ENCODE measurements at regions not wholly inside any gene's neighbourhood (a gene's known extent, or its start where the extent isn't known, plus 50 kb on each side); places are given as distances from the start of the nearest gene placed in this dataset.

GRCh38 chr10:44066527-44067255 lies 318.2 kb downstream of the CXCL12 start:
- Mint-ChIP-seq H3K9me3 (no peaks in the 10 kb centered on the region), H3K36me3 (ENCODE audit: insufficient read depth) (no peaks in the 10 kb centered on the region), H3K27ac (ENCODE audit: low read depth) (no peak overlapping the region), H3K4me3 (no peak overlapping the region), H3K4me1 (no peaks in the 10 kb centered on the region), H3K27me3 (no peaks in the 10 kb centered on the region)
- ATAC-seq (replicated peaks; ENCODE audit: extremely low read depth, poor library complexity, severe bottlenecking) = no peak
- DNase-seq (ENCODE audit: low spot score in 2 of 2) = no peak

GRCh38 chr10:44065788-44066526 lies 318.9 kb downstream of the CXCL12 start:
- no peaks in the 10 kb centered on the region for H3K36me3 Mint-ChIP-seq (ENCODE audit: insufficient read depth)
- no peaks in the 10 kb centered on the region for H3K9me3 Mint-ChIP-seq
- no peak overlapping the region for H3K4me3 Mint-ChIP-seq
- ATAC-seq (replicated peaks; ENCODE audit: extremely low read depth, poor library complexity, severe bottlenecking) = no peak
- H3K27me3 Mint-ChIP-seq = peaks cover 6% of the 10 kb centered on the region
- no peak overlapping the region for H3K27ac Mint-ChIP-seq (ENCODE audit: low read depth)
- no peak for DNase-seq (ENCODE audit: low spot score in 2 of 2)
- H3K4me1 Mint-ChIP-seq = no peaks in the 10 kb centered on the region

- Mint-ChIP-seq H3K36me3 (ENCODE audit: insufficient read depth) (no peaks in the 10 kb centered on the region), H3K4me1 (no peaks in the 10 kb centered on the region), H3K27ac (ENCODE audit: low read depth) (no peak overlapping the region), H3K9me3 (no peaks in the 10 kb centered on the region), H3K4me3 (no peak overlapping the region), H3K27me3 (peaks cover 14% of the 10 kb centered on the region)
- no peak for ATAC-seq (replicated peaks; ENCODE audit: extremely low read depth, poor library complexity, severe bottlenecking)
- DNase-seq (ENCODE audit: low spot score in 2 of 2) = no peak
Measured at GRCh38 chr10:44064987-44065787, 319.7 kb downstream of the CXCL12 start.

- Mint-ChIP-seq H3K4me1 (no peaks in the 10 kb centered on the region), H3K27ac (ENCODE audit: low read depth) (no peak overlapping the region), H3K27me3 (peaks cover 14% of the 10 kb centered on the region), H3K36me3 (ENCODE audit: insufficient read depth) (no peaks in the 10 kb centered on the region), H3K4me3 (no peak overlapping the region), H3K9me3 (no peaks in the 10 kb centered on the region)
- ATAC-seq (replicated peaks; ENCODE audit: extremely low read depth, poor library complexity, severe bottlenecking) (no peak), DNase-seq (ENCODE audit: low spot score in 2 of 2) (no peak)
Measured at GRCh38 chr10:44064317-44064716, 320.6 kb downstream of the CXCL12 start.

DNA sequence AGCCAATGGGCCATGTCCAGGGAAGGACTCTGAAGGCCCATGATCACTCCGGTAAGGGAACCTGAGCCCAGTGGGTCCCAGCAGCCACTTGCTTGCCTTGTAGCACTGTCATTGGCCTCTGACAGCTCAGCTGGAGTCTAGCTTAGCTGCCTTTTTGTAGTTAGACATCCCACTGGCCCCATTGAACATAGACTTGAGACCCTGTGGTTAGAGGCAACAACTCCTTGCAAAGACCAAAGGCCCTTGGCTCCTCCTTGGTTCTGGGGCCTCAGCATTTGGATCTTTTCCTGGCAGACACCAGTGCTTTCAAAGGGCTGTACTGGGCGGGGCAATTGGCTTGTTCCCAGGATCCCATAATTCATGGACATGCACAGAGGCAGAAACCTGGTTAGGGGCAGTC lies 321.2 kb downstream of the CXCL12 start:
- DNase-seq (ENCODE audit: low spot score in 2 of 2) = no peak
- no peak for ATAC-seq (replicated peaks; ENCODE audit: extremely low read depth, poor library complexity, severe bottlenecking)
- Mint-ChIP-seq H3K4me1 (no peaks in the 10 kb centered on the region), H3K9me3 (no peaks in the 10 kb centered on the region), H3K27ac (ENCODE audit: low read depth) (no peak overlapping the region), H3K27me3 (peaks cover 21% of the 10 kb centered on the region), H3K4me3 (no peak overlapping the region), H3K36me3 (ENCODE audit: insufficient read depth) (no peaks in the 10 kb centered on the region)

DNA sequence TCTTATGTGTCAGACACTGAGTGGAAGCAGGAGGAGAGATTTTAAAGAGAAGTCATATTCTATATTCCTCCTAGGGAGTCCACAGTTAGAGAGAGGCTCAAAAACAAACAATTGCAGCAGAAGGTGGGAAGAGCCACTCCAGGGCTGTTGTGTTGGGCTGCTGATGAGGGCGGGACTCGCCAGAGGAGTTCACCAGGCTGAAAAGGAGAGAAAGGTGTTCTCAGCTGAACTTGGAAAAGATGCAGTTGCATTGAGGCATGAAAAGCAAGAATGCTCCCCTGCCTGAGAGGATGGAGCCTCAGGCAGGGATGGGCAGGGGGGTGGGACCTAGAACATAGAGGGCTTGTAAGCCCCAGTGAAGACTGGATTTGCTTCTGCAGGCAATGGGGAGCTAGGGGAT lies 324.2 kb downstream of the CXCL12 start:
- DNase-seq (ENCODE audit: low spot score in 2 of 2) (no peak), ATAC-seq (replicated peaks; ENCODE audit: extremely low read depth, poor library complexity, severe bottlenecking) (no peak)
- H3K4me1 Mint-ChIP-seq = no peaks in the 10 kb centered on the region
- H3K36me3 Mint-ChIP-seq (ENCODE audit: insufficient read depth) = no peaks in the 10 kb centered on the region
- H3K9me3 Mint-ChIP-seq = no peaks in the 10 kb centered on the region
- H3K27ac Mint-ChIP-seq (ENCODE audit: low read depth) = no peak overlapping the region
- peaks cover 50% of the 10 kb centered on the region for H3K27me3 Mint-ChIP-seq
- no peak overlapping the region for H3K4me3 Mint-ChIP-seq

DNA sequence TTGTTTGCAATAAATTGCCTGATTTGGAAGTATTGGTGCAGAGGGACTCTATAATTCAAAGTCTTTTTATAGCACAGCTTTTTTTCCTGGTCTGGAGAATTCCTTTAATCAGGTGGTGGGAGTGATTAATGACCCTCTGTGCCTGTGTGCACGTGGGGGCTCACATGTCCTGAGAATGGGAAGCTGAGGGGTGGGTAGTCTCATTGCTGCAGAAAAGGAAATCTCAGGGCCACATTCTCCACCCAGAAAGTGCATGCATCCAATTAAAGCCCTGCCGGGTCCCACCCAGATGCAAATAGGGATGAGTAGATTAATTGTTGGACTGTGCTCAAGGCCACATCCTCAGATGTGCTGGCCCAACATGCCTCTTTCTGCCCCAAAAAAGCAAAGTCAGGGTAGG lies 324.7 kb downstream of the CXCL12 start:
- Mint-ChIP-seq H3K4me3 (no peak overlapping the region), H3K27me3 (peaks cover 55% of the 10 kb centered on the region), H3K9me3 (no peaks in the 10 kb centered on the region), H3K36me3 (ENCODE audit: insufficient read depth) (no peaks in the 10 kb centered on the region), H3K27ac (ENCODE audit: low read depth) (no peak overlapping the region), H3K4me1 (no peaks in the 10 kb centered on the region)
- DNase-seq (ENCODE audit: low spot score in 2 of 2) (no peak), ATAC-seq (replicated peaks; ENCODE audit: extremely low read depth, poor library complexity, severe bottlenecking) (no peak)

DNA sequence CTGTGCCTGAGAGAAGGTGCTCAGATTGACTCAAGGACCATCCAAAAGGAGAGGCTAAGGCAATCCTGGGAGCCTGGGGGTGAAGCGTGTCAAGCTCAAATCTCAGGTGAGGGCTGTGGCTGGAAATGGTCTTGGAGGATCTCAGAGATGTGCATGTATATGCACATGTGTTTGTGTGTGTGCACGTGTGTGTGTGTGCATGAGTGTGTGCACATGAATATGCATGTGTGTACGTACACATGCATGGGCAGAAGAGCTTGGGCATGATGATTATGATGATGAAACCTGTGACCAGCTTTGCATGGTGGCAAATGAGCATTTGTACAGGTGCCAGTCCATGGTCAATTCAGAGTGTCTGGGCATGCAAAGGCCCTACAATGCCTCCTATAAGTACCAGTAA lies 326.6 kb downstream of the CXCL12 start:
- no peak for ATAC-seq (replicated peaks; ENCODE audit: extremely low read depth, poor library complexity, severe bottlenecking)
- Mint-ChIP-seq H3K4me1 (no peaks in the 10 kb centered on the region), H3K9me3 (no peaks in the 10 kb centered on the region)

DNA sequence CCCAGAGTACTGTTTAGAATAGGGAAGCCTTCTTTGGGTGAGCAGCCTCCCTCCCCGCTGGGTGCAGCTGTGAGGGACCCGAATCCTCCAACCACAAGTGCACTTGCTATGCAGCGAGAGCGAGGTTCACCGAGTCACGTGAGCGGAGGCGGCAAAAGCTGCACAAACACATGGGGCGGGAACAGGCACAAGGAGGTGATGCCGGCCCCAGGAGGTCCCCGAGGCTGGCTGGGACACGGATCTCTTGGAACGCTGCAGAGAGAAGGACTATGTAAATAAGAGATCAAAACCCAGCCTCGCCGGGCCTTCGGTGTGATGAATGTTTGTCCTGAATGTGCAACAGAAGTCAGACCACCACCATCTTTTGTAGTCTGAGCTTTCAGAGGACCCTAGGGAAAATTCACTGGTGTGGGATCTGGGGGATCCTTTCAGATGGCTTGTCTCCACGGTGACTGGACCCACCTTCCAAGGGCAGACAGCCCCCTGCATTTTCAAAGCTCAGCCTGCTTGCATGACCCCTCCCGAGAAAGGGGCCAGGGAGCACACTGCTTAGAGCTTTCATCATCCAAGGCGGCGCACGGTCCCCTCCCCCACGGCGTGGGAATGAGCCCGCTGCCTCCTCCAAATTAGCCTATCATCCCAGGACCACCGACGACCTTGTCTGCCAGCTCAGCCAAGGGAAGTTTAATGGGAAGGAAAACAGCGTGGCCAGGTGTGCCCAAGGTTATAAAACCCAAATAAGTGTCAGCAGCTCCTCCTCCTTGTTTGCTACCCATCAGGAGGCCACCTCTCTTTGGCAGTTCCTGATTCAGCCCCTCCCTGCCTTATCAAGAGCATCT lies 327.7 kb downstream of the CXCL12 start:
- Mint-ChIP-seq H3K4me3 (no peak overlapping the region), H3K9me3 (no peaks in the 10 kb centered on the region), H3K36me3 (ENCODE audit: insufficient read depth) (no peaks in the 10 kb centered on the region), H3K27ac (ENCODE audit: low read depth) (no peak overlapping the region), H3K27me3 (peaks cover 74% of the 10 kb centered on the region), H3K4me1 (no peaks in the 10 kb centered on the region)
- no peak for DNase-seq (ENCODE audit: low spot score in 2 of 2)
- no peak for ATAC-seq (replicated peaks; ENCODE audit: extremely low read depth, poor library complexity, severe bottlenecking)

More for the DNA sequence above, 326.6 kb downstream of the CXCL12 start:
- Mint-ChIP-seq H3K27me3 (peaks cover 66% of the 10 kb centered on the region), H3K27ac (ENCODE audit: low read depth) (no peak overlapping the region), H3K36me3 (ENCODE audit: insufficient read depth) (no peaks in the 10 kb centered on the region), H3K4me3 (no peak overlapping the region)
- no peak for DNase-seq (ENCODE audit: low spot score in 2 of 2)

GRCh38 chr10:44056206-44056605 lies 328.7 kb downstream of the CXCL12 start:
- no peak overlapping the region for H3K4me3 Mint-ChIP-seq

DNA sequence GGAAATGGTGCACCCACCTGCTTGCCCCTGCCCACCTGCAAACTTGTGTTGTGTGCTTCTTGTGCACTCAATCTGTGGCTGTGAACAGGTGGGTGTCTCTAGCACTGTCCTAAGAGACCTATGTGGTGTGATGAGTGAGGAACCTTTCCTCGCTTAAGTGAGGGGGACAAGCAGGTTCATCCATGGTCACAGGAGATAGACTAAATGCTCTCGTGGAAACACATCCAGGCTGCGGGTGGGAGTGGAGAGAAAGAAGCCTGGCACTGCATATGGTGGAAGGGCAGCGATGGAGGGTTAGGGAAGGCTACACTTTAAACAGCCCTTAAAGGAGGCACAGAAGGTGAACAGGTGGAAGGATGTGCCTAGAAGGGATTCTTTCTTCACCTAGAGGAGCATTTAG lies 330.9 kb downstream of the CXCL12 start:
- no peak for ATAC-seq (replicated peaks; ENCODE audit: extremely low read depth, poor library complexity, severe bottlenecking)
- DNase-seq (ENCODE audit: low spot score in 2 of 2) = no peak
- H3K4me1 Mint-ChIP-seq = no peaks in the 10 kb centered on the region
- H3K27me3 Mint-ChIP-seq = peaks cover 86% of the 10 kb centered on the region
- no peak overlapping the region for H3K27ac Mint-ChIP-seq (ENCODE audit: low read depth)
- no peak overlapping the region for H3K4me3 Mint-ChIP-seq
- no peaks in the 10 kb centered on the region for H3K9me3 Mint-ChIP-seq
- H3K36me3 Mint-ChIP-seq (ENCODE audit: insufficient read depth) = no peaks in the 10 kb centered on the region

More at GRCh38 chr10:44056206-44056605, 328.7 kb downstream of the CXCL12 start:
- DNase-seq (ENCODE audit: low spot score in 2 of 2) = no peak
- Mint-ChIP-seq H3K36me3 (ENCODE audit: insufficient read depth) (no peaks in the 10 kb centered on the region), H3K9me3 (no peaks in the 10 kb centered on the region), H3K4me1 (no peaks in the 10 kb centered on the region), H3K27me3 (peaks cover 78% of the 10 kb centered on the region), H3K27ac (ENCODE audit: low read depth) (no peak overlapping the region)
- no peak for ATAC-seq (replicated peaks; ENCODE audit: extremely low read depth, poor library complexity, severe bottlenecking)

DNA sequence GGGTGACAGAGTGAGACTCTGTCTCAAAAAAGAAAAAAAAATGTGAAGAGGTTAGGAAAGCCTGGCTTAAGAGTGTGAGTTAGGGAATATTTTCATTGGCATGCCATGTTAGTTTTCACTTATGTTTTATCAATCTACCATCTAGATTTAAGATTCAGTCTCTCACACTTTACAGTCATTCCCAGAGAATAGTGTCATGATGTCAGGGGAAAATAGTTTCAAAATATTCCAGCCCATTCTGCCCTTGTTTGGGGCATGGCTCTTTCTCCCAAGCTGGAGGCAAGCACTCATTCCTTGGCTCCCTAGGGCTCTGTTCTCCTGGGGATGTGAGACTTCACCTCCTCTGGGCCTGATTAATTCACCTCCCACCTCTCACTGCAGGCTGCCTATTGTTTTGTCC lies 331.5 kb downstream of the CXCL12 start:
- no peak for DNase-seq (ENCODE audit: low spot score in 2 of 2)
- no peaks in the 10 kb centered on the region for H3K4me1 Mint-ChIP-seq
- H3K4me3 Mint-ChIP-seq = no peak overlapping the region
- H3K27me3 Mint-ChIP-seq = peaks cover 84% of the 10 kb centered on the region
- H3K9me3 Mint-ChIP-seq = no peaks in the 10 kb centered on the region
- no peak for ATAC-seq (replicated peaks; ENCODE audit: extremely low read depth, poor library complexity, severe bottlenecking)
- H3K36me3 Mint-ChIP-seq (ENCODE audit: insufficient read depth) = no peaks in the 10 kb centered on the region
- H3K27ac Mint-ChIP-seq (ENCODE audit: low read depth) = no peak overlapping the region
